Thoracic aorta (tissue), 2 donors: ENCODE measurements at regions not wholly inside any gene's neighbourhood (a gene's known extent, or its start where the extent isn't known, plus 50 kb on each side); places are given as distances from the start of the nearest gene placed in this dataset.

Experiments used
- ATAC-seq: fragments of 150-250 bp; one replicate; pipeline ENCODE4 v1.8.0; 2017; ENCODE audit warnings: low read depth; ENCODE audit not compliant: insufficient number of reproducible peaks, low FRiP score
- DNase-seq: peaks from one replicate; pipeline ENCODE4 v3.0.0-alpha.2; 2020; ENCODE audit warnings: low spot score
- H3K27ac ChIP-seq, 2 donors: fragments of 200-600 bp; sonication (generic); 1 replicate in 1 of 2; 2 replicates in 1 of 2; pipeline ENCODE4 v1.5.1; 2016; ENCODE audit warnings: mild to moderate bottlenecking in 2 of 2, moderate library complexity in 2 of 2
- H3K27me3 ChIP-seq: fragments of 200-600 bp; sonication (generic); replicated peaks from 2 replicates; pipeline ENCODE4 v1.6.0; 2016; ENCODE audit warnings: mild to moderate bottlenecking; ENCODE audit not compliant: insufficient read depth
- H3K36me3 ChIP-seq: fragments of 200-600 bp; sonication (generic); one replicate; pipeline ENCODE4 v1.5.1; 2016
- H3K4me1 ChIP-seq, 2 donors: fragments of 200-600 bp; sonication (generic); 1 replicate in 1 of 2; 2 replicates in 1 of 2; pipeline versions ENCODE4 v1.5.1 to v1.6.0; 2016; ENCODE audit warnings: low read depth in 2 of 2, mild to moderate bottlenecking in 1 of 2; ENCODE audit not compliant: control insufficient read depth in 1 of 2
- H3K4me3 ChIP-seq: fragments of 200-600 bp; sonication (generic); 2 replicates; pipeline ENCODE4 v1.5.1; 2016; ENCODE audit warnings: mild to moderate bottlenecking
- H3K9me3 ChIP-seq: fragments of 200-600 bp; sonication (generic); 2 replicates; pipeline ENCODE4 v1.5.1; 2016
- TF ChIP-seq, protein P1 (sequence below): fragments of 200-600 bp; sonication (generic); IDR thresholded peaks from one replicate; pipeline ENCODE4 v1.5.1; 2019; ENCODE audit warnings: antibody characterized with exemption

GRCh38 chr6:140597181-140597580 is 1222.7 kb upstream of the CITED2 start:
- DNase-seq, result no peak

GRCh38 chr6:140594806-140595128 is 1220.3 kb upstream of the CITED2 start:
- Histone ChIP-seq H3K4me1 (no peaks in the 10 kb centered on the region), H3K27ac (no peak overlapping the region), H3K36me3 (no peaks in the 10 kb centered on the region), H3K4me3 (no peak overlapping the region), H3K27me3 (no peaks in the 10 kb centered on the region), H3K9me3 (peaks cover 2% of the 10 kb centered on the region)
- TF ChIP-seq, protein P1, sequence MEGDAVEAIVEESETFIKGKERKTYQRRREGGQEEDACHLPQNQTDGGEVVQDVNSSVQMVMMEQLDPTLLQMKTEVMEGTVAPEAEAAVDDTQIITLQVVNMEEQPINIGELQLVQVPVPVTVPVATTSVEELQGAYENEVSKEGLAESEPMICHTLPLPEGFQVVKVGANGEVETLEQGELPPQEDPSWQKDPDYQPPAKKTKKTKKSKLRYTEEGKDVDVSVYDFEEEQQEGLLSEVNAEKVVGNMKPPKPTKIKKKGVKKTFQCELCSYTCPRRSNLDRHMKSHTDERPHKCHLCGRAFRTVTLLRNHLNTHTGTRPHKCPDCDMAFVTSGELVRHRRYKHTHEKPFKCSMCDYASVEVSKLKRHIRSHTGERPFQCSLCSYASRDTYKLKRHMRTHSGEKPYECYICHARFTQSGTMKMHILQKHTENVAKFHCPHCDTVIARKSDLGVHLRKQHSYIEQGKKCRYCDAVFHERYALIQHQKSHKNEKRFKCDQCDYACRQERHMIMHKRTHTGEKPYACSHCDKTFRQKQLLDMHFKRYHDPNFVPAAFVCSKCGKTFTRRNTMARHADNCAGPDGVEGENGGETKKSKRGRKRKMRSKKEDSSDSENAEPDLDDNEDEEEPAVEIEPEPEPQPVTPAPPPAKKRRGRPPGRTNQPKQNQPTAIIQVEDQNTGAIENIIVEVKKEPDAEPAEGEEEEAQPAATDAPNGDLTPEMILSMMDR, result no peak
- ATAC-seq (no peak), DNase-seq (no peak)

More at GRCh38 chr6:140597181-140597580, 1222.7 kb upstream of the CITED2 start:
- Histone ChIP-seq H3K27me3 (no peaks in the 10 kb centered on the region), H3K9me3 (peaks cover 2% of the 10 kb centered on the region), H3K27ac (no peak overlapping the region), H3K36me3 (no peaks in the 10 kb centered on the region), H3K4me1 (peaks cover 9 to 22% of the 10 kb centered on the region in 2 donors), H3K4me3 (no peak overlapping the region)
- no peak for ATAC-seq
- TF ChIP-seq, protein P1, result no peak

GRCh38 chr6:140592877-140593276 is 1218.4 kb upstream of the CITED2 start:
- H3K9me3 ChIP-seq, result peaks cover 2% of the 10 kb centered on the region
- TF ChIP-seq, protein P1, result no peak
- H3K4me3 ChIP-seq, result no peak overlapping the region
- ATAC-seq, result no peak
- H3K27me3 ChIP-seq, result no peaks in the 10 kb centered on the region
- DNase-seq, result no peak
- H3K27ac ChIP-seq, result no peak overlapping the region
- H3K36me3 ChIP-seq, result no peaks in the 10 kb centered on the region
- H3K4me1 ChIP-seq, result no peaks in the 10 kb centered on the region

DNA sequence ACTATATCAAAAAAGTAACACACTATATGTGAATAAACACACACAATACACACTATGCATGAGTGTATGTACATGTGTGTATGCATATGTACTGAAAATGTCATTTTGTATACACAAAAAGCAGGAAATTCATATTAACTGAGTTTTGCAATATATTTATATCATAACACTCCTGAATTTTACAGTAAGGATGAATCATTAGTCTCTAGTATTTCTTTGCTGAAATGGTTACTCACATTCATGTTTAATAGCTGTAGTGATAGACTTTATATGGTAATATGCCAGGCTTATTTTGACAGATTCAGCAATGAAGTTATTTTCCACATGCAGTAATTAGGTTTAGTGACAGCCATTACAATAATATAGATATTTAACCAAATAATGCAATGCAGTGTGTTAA is 1216.2 kb upstream of the CITED2 start:
- Histone ChIP-seq H3K4me3 (no peak overlapping the region), H3K27me3 (no peaks in the 10 kb centered on the region), H3K9me3 (peaks cover 2% of the 10 kb centered on the region), H3K27ac (no peak overlapping the region), H3K4me1 (no peaks in the 10 kb centered on the region), H3K36me3 (no peaks in the 10 kb centered on the region)
- ATAC-seq (no peak), DNase-seq (no peak)
- TF ChIP-seq, protein P1, result no peak

DNA sequence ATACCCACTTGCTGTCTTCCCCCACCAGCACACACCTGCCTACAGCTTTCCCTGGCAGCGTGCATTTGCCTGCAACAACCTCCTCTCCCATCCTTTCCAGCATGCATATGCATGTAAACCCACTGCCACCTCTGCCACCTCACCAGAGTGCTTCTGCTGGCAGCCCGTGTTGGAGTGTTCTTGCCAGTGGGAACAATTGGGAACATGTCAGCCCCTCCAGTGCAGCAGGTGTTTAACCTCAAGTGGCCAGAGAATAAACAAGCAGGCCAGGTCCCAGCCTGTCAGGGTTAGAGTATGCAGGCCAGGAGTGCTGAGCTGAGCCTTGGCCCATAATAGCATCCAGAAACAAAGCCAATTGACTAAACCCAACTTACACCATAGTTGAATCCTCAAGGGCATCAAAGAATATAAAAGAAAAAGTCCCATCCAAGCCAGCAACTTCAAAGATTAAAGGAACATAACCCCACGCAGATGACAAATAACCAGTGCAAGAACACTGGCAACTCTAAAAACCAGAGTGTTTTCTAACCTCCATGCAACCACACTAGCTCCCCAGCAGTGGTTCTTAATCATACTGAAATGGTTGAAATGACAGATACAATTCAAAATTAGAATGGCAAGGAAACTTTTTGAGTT is 1212.1 kb upstream of the CITED2 start:
- no peaks in the 10 kb centered on the region for H3K4me1 ChIP-seq
- no peaks in the 10 kb centered on the region for H3K9me3 ChIP-seq
- H3K4me3 ChIP-seq, result no peak overlapping the region
- ATAC-seq (no peak), DNase-seq (no peak)
- no peaks in the 10 kb centered on the region for H3K36me3 ChIP-seq
- no peak overlapping the region for H3K27ac ChIP-seq
- H3K27me3 ChIP-seq, result no peaks in the 10 kb centered on the region
- TF ChIP-seq, protein P1, result no peak
